RWPE2 (cell line): ENCODE measurements at regions not wholly inside any gene's neighbourhood (a gene's known extent, or its start where the extent isn't known, plus 50 kb on each side); places are given as distances from the start of the nearest gene placed in this dataset.

Source experiments
- ATAC-seq: fragments of 200-7000 bp; cut with Tn5 transposase; 3 replicates; pipeline ENCODE4 v1.9.1; 2021; ENCODE audit warnings: low read depth
- DNase-seq: peaks from one replicate; pipeline ENCODE4 v3.0.0-alpha.2; 2020; ENCODE audit warnings: low spot score
- H3K27ac ChIP-seq: fragments of 450-650 bp; 2 replicates; pipeline ENCODE4 v1.5.1; 2017; ENCODE audit warnings: mild to moderate bottlenecking; ENCODE audit not compliant: poor library complexity, severe bottlenecking
- H3K27me3 ChIP-seq: fragments of 250-450 bp; sonication (Bioruptor Pico); 2 replicates; pipeline ENCODE4 v1.5.1; 2021; ENCODE audit warnings: mild to moderate bottlenecking, moderate library complexity; ENCODE audit not compliant: insufficient read depth, poor library complexity, severe bottlenecking
- H3K36me3 ChIP-seq: fragments of 250-450 bp; sonication (Bioruptor Pico); 2 replicates; pipeline ENCODE4 v1.5.1; 2020; ENCODE audit warnings: low read depth, mild to moderate bottlenecking, moderate library complexity
- H3K4me1 ChIP-seq: fragments of 250-450 bp; sonication (Bioruptor Pico); 2 replicates; pipeline ENCODE4 v1.5.1; 2021; ENCODE audit warnings: mild to moderate bottlenecking, moderate library complexity; ENCODE audit not compliant: insufficient read depth, poor library complexity, severe bottlenecking
- H3K4me3 ChIP-seq: fragments of 250-450 bp; sonication (Bioruptor Pico); 2 replicates; pipeline ENCODE4 v1.5.1; 2021; ENCODE audit warnings: mild to moderate bottlenecking, moderate library complexity; ENCODE audit not compliant: severe bottlenecking
- H3K9me3 ChIP-seq: fragments of 250-450 bp; sonication (Bioruptor Pico); 2 replicates; pipeline ENCODE4 v1.5.1; 2021; ENCODE audit warnings: mild to moderate bottlenecking, moderate library complexity; ENCODE audit not compliant: severe bottlenecking
- TF ChIP-seq, protein P1 (sequence below): fragments of 450-650 bp; IDR thresholded peaks from one replicate; pipeline ENCODE4 v1.5.1; 2017; ENCODE audit warnings: mild to moderate bottlenecking, moderate library complexity; ENCODE audit not compliant: poor library complexity, severe bottlenecking

DNA sequence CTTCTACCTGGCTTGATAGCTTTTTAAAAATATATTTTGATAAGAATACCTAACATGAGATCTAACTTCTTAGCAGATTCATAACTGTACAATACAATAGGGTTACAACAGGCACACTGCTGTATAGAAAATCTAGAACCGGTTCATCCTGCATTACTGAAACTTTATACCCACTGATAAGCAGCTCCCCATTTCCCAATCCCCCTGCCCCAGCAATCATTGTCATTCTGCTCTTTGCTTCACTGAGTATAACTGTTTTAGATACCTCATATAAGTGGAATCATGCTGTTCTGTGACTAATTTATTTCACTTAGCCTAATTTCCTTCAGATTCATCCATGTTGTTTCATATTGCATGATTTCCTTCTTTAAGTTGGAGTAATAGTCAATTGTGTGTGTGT is 906.0 kb downstream of the GBE1 start:
- TF ChIP-seq, protein P1, sequence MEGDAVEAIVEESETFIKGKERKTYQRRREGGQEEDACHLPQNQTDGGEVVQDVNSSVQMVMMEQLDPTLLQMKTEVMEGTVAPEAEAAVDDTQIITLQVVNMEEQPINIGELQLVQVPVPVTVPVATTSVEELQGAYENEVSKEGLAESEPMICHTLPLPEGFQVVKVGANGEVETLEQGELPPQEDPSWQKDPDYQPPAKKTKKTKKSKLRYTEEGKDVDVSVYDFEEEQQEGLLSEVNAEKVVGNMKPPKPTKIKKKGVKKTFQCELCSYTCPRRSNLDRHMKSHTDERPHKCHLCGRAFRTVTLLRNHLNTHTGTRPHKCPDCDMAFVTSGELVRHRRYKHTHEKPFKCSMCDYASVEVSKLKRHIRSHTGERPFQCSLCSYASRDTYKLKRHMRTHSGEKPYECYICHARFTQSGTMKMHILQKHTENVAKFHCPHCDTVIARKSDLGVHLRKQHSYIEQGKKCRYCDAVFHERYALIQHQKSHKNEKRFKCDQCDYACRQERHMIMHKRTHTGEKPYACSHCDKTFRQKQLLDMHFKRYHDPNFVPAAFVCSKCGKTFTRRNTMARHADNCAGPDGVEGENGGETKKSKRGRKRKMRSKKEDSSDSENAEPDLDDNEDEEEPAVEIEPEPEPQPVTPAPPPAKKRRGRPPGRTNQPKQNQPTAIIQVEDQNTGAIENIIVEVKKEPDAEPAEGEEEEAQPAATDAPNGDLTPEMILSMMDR, result no peak
- H3K27me3 ChIP-seq, result no peaks in the 10 kb centered on the region
- no peaks in the 10 kb centered on the region for H3K9me3 ChIP-seq
- DNase-seq, result no peak
- no peak overlapping the region for H3K4me3 ChIP-seq
- H3K4me1 ChIP-seq, result no peaks in the 10 kb centered on the region
- H3K36me3 ChIP-seq, result no peaks in the 10 kb centered on the region
- no peak for ATAC-seq
- no peak overlapping the region for H3K27ac ChIP-seq

DNA sequence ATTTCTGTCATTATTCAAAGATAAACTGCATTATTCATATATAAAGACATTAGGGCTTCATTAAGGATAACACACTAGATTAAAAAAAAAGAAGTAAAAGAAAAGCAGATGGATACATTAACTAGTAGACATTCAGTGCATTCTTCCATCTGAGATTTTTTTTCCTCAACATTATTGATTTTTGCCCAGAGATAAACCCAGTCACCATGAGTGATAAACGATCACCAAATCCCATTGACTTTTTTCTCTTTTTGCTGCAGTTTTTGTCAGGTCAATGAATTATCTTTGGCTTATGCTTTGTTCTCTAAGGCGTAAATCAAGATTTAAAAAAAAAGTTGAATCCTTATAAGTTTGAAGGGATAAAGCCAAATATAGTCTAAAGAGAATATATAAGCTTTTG is 925.0 kb downstream of the GBE1 start:
- TF ChIP-seq, protein P1, result no peak
- no peak for DNase-seq
- Histone ChIP-seq H3K27me3 (no peaks in the 10 kb centered on the region), H3K4me3 (no peak overlapping the region), H3K27ac (no peak overlapping the region), H3K4me1 (no peaks in the 10 kb centered on the region), H3K36me3 (no peaks in the 10 kb centered on the region), H3K9me3 (no peaks in the 10 kb centered on the region)
- no peak for ATAC-seq

DNA sequence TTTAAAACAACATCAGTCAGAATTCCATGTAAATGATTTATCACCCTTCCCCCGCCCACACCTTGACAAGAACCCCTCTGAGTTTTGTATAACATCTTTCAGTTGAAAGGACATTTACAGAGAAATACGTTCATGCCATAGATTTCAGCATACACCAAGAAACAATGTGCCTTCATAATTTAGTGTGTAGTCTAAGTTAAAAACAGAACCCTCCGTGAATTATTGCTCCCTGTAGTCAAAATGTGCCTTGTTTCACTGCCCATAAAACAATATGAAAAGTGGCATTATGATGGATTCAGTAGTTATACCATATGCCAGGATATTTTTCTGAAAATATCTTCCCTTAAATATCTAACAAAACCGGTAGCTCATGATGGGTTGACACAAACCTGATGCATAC is 953.9 kb downstream of the GBE1 start:
- no peak for DNase-seq
- Histone ChIP-seq H3K36me3 (no peaks in the 10 kb centered on the region), H3K4me3 (no peak overlapping the region), H3K27ac (no peak overlapping the region), H3K27me3 (no peaks in the 10 kb centered on the region), H3K4me1 (no peaks in the 10 kb centered on the region), H3K9me3 (no peaks in the 10 kb centered on the region)
- no peak for ATAC-seq
- TF ChIP-seq, protein P1, result no peak

DNA sequence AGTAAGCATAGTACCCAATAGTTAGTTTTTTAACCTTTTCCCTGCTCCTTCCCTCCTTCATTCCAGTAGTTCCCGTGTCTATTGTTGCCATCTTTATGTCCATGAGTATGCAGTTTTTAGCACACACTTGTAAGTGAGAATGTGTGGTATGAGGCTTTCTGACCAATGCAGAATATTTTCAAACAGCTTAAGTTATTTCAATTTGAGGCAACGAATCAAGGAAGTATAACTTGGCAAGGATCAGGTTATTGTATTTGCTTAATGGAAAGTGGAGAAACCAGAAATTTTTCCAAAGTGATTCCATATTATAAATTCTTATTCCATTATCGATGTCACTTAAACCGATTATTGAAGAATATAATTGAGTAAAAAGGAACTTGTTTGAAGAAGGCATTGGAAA is 954.8 kb downstream of the GBE1 start:
- Histone ChIP-seq H3K4me3 (no peak overlapping the region), H3K27me3 (no peaks in the 10 kb centered on the region), H3K4me1 (no peaks in the 10 kb centered on the region), H3K27ac (no peak overlapping the region), H3K36me3 (no peaks in the 10 kb centered on the region), H3K9me3 (no peaks in the 10 kb centered on the region)
- DNase-seq (no peak), ATAC-seq (no peak)
- TF ChIP-seq, protein P1, result no peak

DNA sequence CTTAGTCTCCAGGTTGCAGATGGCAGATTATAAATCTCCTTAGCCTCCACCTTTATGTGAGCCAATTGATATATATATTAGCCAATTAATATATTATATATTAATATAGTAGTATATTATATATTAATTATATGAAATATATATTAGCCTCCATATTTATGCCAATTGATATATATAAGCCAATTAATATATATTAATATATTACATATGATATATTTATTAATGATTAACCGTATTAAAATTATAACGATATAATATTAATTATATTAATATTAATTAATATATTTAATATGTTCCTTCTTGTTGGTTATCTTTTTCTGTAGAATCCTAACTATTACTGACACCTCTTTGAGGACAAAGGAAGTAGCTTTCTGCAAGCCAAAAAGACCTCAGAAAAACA is 972.5 kb downstream of the GBE1 start:
- TF ChIP-seq, protein P1, result no peak
- H3K27ac ChIP-seq, result no peak overlapping the region
- H3K9me3 ChIP-seq, result no peaks in the 10 kb centered on the region
- H3K27me3 ChIP-seq, result no peaks in the 10 kb centered on the region
- ATAC-seq (no peak), DNase-seq (no peak)
- no peaks in the 10 kb centered on the region for H3K36me3 ChIP-seq
- H3K4me3 ChIP-seq, result no peak overlapping the region
- no peaks in the 10 kb centered on the region for H3K4me1 ChIP-seq
